PC-3 (cell line): ENCODE measurements at regions not wholly inside any gene's neighbourhood (a gene's known extent, or its start where the extent isn't known, plus 50 kb on each side); places are given as distances from the start of the nearest gene placed in this dataset.

Experiments used
- ATAC-seq: fragments of 200-7000 bp; cut with Tn5 transposase; 2 replicates; pipeline ENCODE4 v1.9.1; 2020; ENCODE audit warnings: mild to moderate bottlenecking, moderate library complexity
- BruUV-seq: library from RNA; stranded (reverse); fragments of 400-500 nt; replicated peaks from 2 replicates; lab custom pipeline; 2021; lab: Mats Ljungman, UMichigan
- CTCF ChIA-PET: fragments of 300-600 bp; sonication (Branson Sonifier 250); formaldehyde crosslinking; loops from one replicate; lab custom pipeline; 2022; ENCODE audit warnings: antibody characterized with exemption; lab: Charles Lee
- POLR2A ChIA-PET: fragments of 300-600 bp; sonication (Branson Sonifier 250); formaldehyde crosslinking; loops from one replicate; lab custom pipeline; 2022; ENCODE audit warnings: antibody characterized with exemption; ENCODE audit not compliant: unreplicated experiment; lab: Charles Lee
- DNase-seq: peaks from one replicate; pipeline ENCODE4 v3.0.0-alpha.2; 2015
- H2AFZ ChIP-seq: fragments of 300-600 bp; sonication (generic); 2 replicates; pipeline ENCODE4 v1.6.0; 2016; ENCODE audit warnings: antibody characterized with exemption, low read length
- H3F3A ChIP-seq: fragments of 300-600 bp; sonication (generic); one replicate; pipeline ENCODE4 v1.6.0; 2017; ENCODE audit warnings: antibody characterized with exemption, low read length, control low read depth, mild to moderate bottlenecking; ENCODE audit not compliant: unreplicated experiment
- H3K27ac ChIP-seq: fragments of 300-600 bp; sonication (generic); 2 replicates; pipeline ENCODE4 v1.5.1; 2016; ENCODE audit warnings: mild to moderate bottlenecking, low read length
- H3K27me3 ChIP-seq: fragments of 300-600 bp; sonication (generic); 2 replicates; pipeline ENCODE4 v1.6.1; 2016; ENCODE audit warnings: low read length, mixed read lengths
- H3K36me3 ChIP-seq: fragments of 300-600 bp; sonication (generic); 2 replicates; pipeline ENCODE4 v1.6.1; 2016; ENCODE audit warnings: low read depth, mixed run types, low read length, mixed read lengths
- H3K4me1 ChIP-seq: fragments of 300-600 bp; sonication (generic); 2 replicates; pipeline ENCODE4 v1.5.1; 2016; ENCODE audit warnings: low read length; ENCODE audit not compliant: insufficient read depth
- H3K4me2 ChIP-seq: fragments of 300-600 bp; sonication (generic); 2 replicates; pipeline ENCODE4 v1.6.0; 2016; ENCODE audit warnings: low read length
- H3K4me3 ChIP-seq: fragments of 300-600 bp; sonication (generic); 2 replicates; pipeline ENCODE4 v1.5.1; 2016; ENCODE audit warnings: mild to moderate bottlenecking, low read length, mixed read lengths
- H3K79me2 ChIP-seq: fragments of 300-600 bp; sonication (generic); 2 replicates; pipeline ENCODE4 v1.6.1; 2017; ENCODE audit warnings: low read length, mixed read lengths
- H3K9ac ChIP-seq: fragments of 300-600 bp; sonication (generic); 2 replicates; pipeline ENCODE4 v1.6.0; 2016; ENCODE audit warnings: mild to moderate bottlenecking, low read length
- H3K9me2 ChIP-seq: fragments of 300-600 bp; sonication (generic); replicated peaks from 2 replicates; pipeline ENCODE4 v1.6.1; 2016; ENCODE audit warnings: mixed run types, low read length, mixed read lengths
- H3K9me3 ChIP-seq: fragments of 300-600 bp; sonication (generic); 2 replicates; pipeline ENCODE4 v1.6.1; 2016; ENCODE audit warnings: low read length, mixed read lengths
- H4K20me1 ChIP-seq: fragments of 300-600 bp; sonication (generic); 2 replicates; pipeline ENCODE4 v1.6.1; 2016; ENCODE audit warnings: low read length, mixed read lengths
- CTCF ChIP-seq: fragments of 300-600 bp; sonication (generic); conservative IDR thresholded peaks from 2 replicates; pipeline ENCODE4 v1.5.1; 2017; ENCODE audit warnings: antibody characterized with exemption, low read depth, mild to moderate bottlenecking, low read length
- EZH2 ChIP-seq: fragments of 300-600 bp; sonication (generic); IDR thresholded peaks from one replicate; pipeline ENCODE4 v1.6.1; 2017; ENCODE audit warnings: antibody characterized with exemption, mild to moderate bottlenecking, low read length; ENCODE audit not compliant: unreplicated experiment
- EZH2phosphoT487 ChIP-seq: fragments of 300-600 bp; sonication (generic); IDR thresholded peaks from 2 replicates; pipeline ENCODE4 v1.6.1; 2018; ENCODE audit warnings: mild to moderate bottlenecking, antibody characterized with exemption, low read length, borderline replicate concordance
- intact Hi-C: fragments of 100-400 bp; cut with micrococcal nuclease; formaldehyde crosslinking; loops from 2 replicates; pipeline ENCODE4 v1.9.0; 2023

GRCh38 chr12:124621296-124621660 lies 53.9 kb upstream of the NCOR2 start:
- H3K4me2 ChIP-seq = no peak overlapping the region
- H3F3A ChIP-seq = no peaks in the 10 kb centered on the region
- intact Hi-C loops = no loop called here
- no peaks in the 10 kb centered on the region for H4K20me1 ChIP-seq
- no peaks in the 10 kb centered on the region for H3K9me2 ChIP-seq
- no peak overlapping the region for H3K27ac ChIP-seq
- peaks cover 13% of the 10 kb centered on the region for H3K4me1 ChIP-seq
- ChIA-PET POLR2A (no interaction called here), CTCF (no interaction called here)
- TF ChIP-seq EZH2 (no peak), EZH2phosphoT487 (no peak), CTCF (no peak)
- no peaks in the 10 kb centered on the region for H3K27me3 ChIP-seq
- no TSS peak for BruUV-seq
- H3K36me3 ChIP-seq = no peaks in the 10 kb centered on the region
- DNase-seq (no peak), ATAC-seq (no peak)
- no peaks in the 10 kb centered on the region for H3K9me3 ChIP-seq
- H3K79me2 ChIP-seq = no peaks in the 10 kb centered on the region
- H2AFZ ChIP-seq = no peak overlapping the region
- no peak overlapping the region for H3K4me3 ChIP-seq
- H3K9ac ChIP-seq = no peak overlapping the region

GRCh38 chr12:124620606-124621295 lies 53.3 kb upstream of the NCOR2 start:
- DNase-seq (no peak), ATAC-seq (no peak)
- no peaks in the 10 kb centered on the region for H3K9me3 ChIP-seq
- no peak overlapping the region for H3K4me3 ChIP-seq
- H3K36me3 ChIP-seq = no peaks in the 10 kb centered on the region
- H3K9me2 ChIP-seq = no peaks in the 10 kb centered on the region
- no TSS peak for BruUV-seq
- ChIA-PET POLR2A (no interaction called here), CTCF (no interaction called here)
- no peaks in the 10 kb centered on the region for H3F3A ChIP-seq
- intact Hi-C loops = no loop called here
- no peak for TF ChIP-seq CTCF
- no peak for TF ChIP-seq EZH2
- TF ChIP-seq EZH2phosphoT487 = no peak
- H3K9ac ChIP-seq = no peak overlapping the region
- H3K4me2 ChIP-seq = no peak overlapping the region
- no peak overlapping the region for H2AFZ ChIP-seq
- H3K27ac ChIP-seq = no peak overlapping the region
- H3K79me2 ChIP-seq = no peaks in the 10 kb centered on the region
- peaks cover 7% of the 10 kb centered on the region for H3K4me1 ChIP-seq
- no peaks in the 10 kb centered on the region for H4K20me1 ChIP-seq
- no peaks in the 10 kb centered on the region for H3K27me3 ChIP-seq

GRCh38 chr12:124618291-124618902 lies 51.0 kb upstream of the NCOR2 start:
- H3K4me3 ChIP-seq = no peak overlapping the region
- H3K79me2 ChIP-seq = no peaks in the 10 kb centered on the region
- no peaks in the 10 kb centered on the region for H3F3A ChIP-seq
- H3K9me3 ChIP-seq = peaks cover 4% of the 10 kb centered on the region; the same call in 1 of the 2 replicates
- H3K4me2 ChIP-seq = no peak overlapping the region
- H2AFZ ChIP-seq = no peak overlapping the region
- no peaks in the 10 kb centered on the region for H3K9me2 ChIP-seq
- TF ChIP-seq EZH2 (no peak), CTCF (no peak), EZH2phosphoT487 (no peak)
- intact Hi-C loops = no loop called here
- ChIA-PET POLR2A (no interaction called here), CTCF (no interaction called here)
- H3K27me3 ChIP-seq = no peaks in the 10 kb centered on the region
- DNase-seq (no peak), ATAC-seq (no peak)
- H3K9ac ChIP-seq = no peak overlapping the region
- BruUV-seq = no TSS peak
- H3K27ac ChIP-seq = no peak overlapping the region
- no peaks in the 10 kb centered on the region for H3K36me3 ChIP-seq
- H3K4me1 ChIP-seq = peaks cover 6% of the 10 kb centered on the region; the same call in 1 of the 2 replicates
- H4K20me1 ChIP-seq = no peaks in the 10 kb centered on the region
